Fibroblast of lung (primary cell): ENCODE measurements at regions not wholly inside any gene's neighbourhood (a gene's known extent, or its start where the extent isn't known, plus 50 kb on each side); places are given as distances from the start of the nearest gene placed in this dataset.

Experiments used
- EZH2 ChIP-seq: IDR thresholded peaks from 2 replicates; pipeline ENCODE4 v1.5.1; 2012; ENCODE audit warnings: low read length, control low read depth, mild to moderate bottlenecking; ENCODE audit errors: missing control alignments
- TF ChIP-seq, protein P1 (sequence below), 2 donors: IDR thresholded peaks in 1 of 2; conservative IDR thresholded peaks in 1 of 2; 1 replicate in 1 of 2; 2 replicates in 1 of 2; pipeline ENCODE4 v1.5.1; 2011 to 2012; ENCODE audit warnings: low read length in 2 of 2, control low read depth in 1 of 2, inconsistent platforms in 1 of 2, low read depth in 1 of 2, mild to moderate bottlenecking in 1 of 2

DNA sequence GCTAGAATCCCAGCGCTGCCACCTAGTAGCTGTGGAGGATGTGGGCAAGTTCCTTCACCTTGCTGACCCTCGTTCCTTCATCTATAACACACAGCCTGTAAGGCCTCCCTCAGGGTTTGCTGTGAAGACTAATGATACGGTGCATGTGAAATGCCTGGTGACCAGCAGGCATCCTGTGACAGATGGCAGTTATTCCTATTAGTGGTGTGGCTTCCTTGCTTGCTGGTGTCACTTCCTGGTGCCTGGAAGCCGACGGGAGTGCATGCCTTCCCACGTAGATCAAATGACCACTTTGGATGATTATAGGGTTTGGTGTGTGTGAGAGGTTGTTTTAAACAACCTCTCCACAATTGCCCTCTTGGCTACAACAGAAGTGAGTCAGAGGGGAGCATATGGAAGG, 894.9 kb downstream of the VRK1 start:
- TF ChIP-seq, protein P1, sequence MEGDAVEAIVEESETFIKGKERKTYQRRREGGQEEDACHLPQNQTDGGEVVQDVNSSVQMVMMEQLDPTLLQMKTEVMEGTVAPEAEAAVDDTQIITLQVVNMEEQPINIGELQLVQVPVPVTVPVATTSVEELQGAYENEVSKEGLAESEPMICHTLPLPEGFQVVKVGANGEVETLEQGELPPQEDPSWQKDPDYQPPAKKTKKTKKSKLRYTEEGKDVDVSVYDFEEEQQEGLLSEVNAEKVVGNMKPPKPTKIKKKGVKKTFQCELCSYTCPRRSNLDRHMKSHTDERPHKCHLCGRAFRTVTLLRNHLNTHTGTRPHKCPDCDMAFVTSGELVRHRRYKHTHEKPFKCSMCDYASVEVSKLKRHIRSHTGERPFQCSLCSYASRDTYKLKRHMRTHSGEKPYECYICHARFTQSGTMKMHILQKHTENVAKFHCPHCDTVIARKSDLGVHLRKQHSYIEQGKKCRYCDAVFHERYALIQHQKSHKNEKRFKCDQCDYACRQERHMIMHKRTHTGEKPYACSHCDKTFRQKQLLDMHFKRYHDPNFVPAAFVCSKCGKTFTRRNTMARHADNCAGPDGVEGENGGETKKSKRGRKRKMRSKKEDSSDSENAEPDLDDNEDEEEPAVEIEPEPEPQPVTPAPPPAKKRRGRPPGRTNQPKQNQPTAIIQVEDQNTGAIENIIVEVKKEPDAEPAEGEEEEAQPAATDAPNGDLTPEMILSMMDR (conservative IDR thresholded peaks at IDR 0.05 in 1 of 2, IDR thresholded peaks at IDR 0.05 in 1 of 2; ENCODE audit: low read depth in 1 of 2, low read length in 2 of 2), result no peak
- TF ChIP-seq EZH2, result no peak
